ENCODE measurements at regions not wholly inside any gene's neighbourhood (a gene's known extent, or its start where the extent isn't known, plus 50 kb on each side); places are given as distances from the start of the nearest gene placed in this dataset.

DNA sequence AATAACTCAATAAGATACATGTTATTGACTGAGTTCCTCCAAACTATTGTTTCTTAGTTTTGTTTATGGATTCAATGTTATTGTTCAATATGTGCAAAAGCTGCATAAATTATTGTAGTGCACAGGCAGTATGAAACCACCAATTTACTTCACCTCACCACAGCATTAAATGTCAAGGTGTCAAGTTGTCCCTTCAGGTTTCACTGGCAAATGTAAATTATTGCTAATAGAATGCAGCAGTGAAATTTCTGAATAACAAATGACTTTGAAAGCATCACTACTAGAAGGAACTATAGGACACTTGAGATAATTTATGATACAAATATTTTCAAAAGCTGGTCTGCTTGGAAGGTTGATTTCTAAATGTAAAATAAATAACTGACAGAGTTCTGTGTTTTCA is 116.4 kb upstream of the PTPRD start:
- TF ChIP-seq, protein P1, sequence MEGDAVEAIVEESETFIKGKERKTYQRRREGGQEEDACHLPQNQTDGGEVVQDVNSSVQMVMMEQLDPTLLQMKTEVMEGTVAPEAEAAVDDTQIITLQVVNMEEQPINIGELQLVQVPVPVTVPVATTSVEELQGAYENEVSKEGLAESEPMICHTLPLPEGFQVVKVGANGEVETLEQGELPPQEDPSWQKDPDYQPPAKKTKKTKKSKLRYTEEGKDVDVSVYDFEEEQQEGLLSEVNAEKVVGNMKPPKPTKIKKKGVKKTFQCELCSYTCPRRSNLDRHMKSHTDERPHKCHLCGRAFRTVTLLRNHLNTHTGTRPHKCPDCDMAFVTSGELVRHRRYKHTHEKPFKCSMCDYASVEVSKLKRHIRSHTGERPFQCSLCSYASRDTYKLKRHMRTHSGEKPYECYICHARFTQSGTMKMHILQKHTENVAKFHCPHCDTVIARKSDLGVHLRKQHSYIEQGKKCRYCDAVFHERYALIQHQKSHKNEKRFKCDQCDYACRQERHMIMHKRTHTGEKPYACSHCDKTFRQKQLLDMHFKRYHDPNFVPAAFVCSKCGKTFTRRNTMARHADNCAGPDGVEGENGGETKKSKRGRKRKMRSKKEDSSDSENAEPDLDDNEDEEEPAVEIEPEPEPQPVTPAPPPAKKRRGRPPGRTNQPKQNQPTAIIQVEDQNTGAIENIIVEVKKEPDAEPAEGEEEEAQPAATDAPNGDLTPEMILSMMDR (IDR thresholded peaks at IDR 0.05), result no peak
- TF ChIP-seq POLR2A (IDR thresholded peaks at IDR 0.05) (no peak), POLR2AphosphoS5 (IDR thresholded peaks at IDR 0.05) (no peak), EP300 (IDR thresholded peaks at IDR 0.05) (no peak)

All from gastroesophageal sphincter (tissue), 3 donors.